CD4-positive, alpha-beta memory T cell (primary cell): ENCODE measurements at regions not wholly inside any gene's neighbourhood (a gene's known extent, or its start where the extent isn't known, plus 50 kb on each side); places are given as distances from the start of the nearest gene placed in this dataset.

Experiments
- CTCF ChIA-PET: fragments of 350-600 bp; sonication (Branson Sonifier 250); formaldehyde crosslinking; loops from one replicate; lab custom pipeline; 2021; ENCODE audit warnings: inconsistent platforms; ENCODE audit not compliant: partially characterized antibody; lab: Charles Lee
- POLR2A ChIA-PET: fragments of 350-600 bp; sonication (Branson Sonifier 250); formaldehyde crosslinking; loops from one replicate; lab custom pipeline; 2021; ENCODE audit not compliant: partially characterized antibody; lab: Charles Lee
- DNase-seq, 5 donors: peaks; one replicate each; pipeline versions ENCODE4 v3.0.0 to v3.0.0-alpha.2; 2020 to 2022; ENCODE audit warnings: mixed read lengths in 1 of 5
- H3K27ac ChIP-seq: one replicate; pipeline ENCODE4 v1.7.0; 2013; ENCODE audit warnings: low read depth, low read length
- H3K27me3 ChIP-seq: 2 replicates; pipeline ENCODE4 v1.7.0; 2013; ENCODE audit warnings: mild to moderate bottlenecking, low read length, moderate library complexity; ENCODE audit not compliant: insufficient read depth
- H3K36me3 ChIP-seq: 2 replicates; pipeline ENCODE4 v1.7.0; 2013; ENCODE audit warnings: mild to moderate bottlenecking, low read length, moderate library complexity; ENCODE audit not compliant: insufficient read depth
- H3K4me1 ChIP-seq: 2 replicates; pipeline ENCODE4 v1.7.0; 2013; ENCODE audit warnings: mild to moderate bottlenecking, low read length, moderate library complexity; ENCODE audit not compliant: insufficient read depth
- H3K4me3 ChIP-seq, 2 donors: one replicate each; pipeline ENCODE4 v1.7.0; 2013; ENCODE audit warnings: low read length in 2 of 2, mild to moderate bottlenecking in 1 of 2
- H3K9me3 ChIP-seq, 2 donors: one replicate each; pipeline ENCODE4 v1.7.0; 2013; ENCODE audit warnings: low read length in 2 of 2, control low read depth in 1 of 2; ENCODE audit not compliant: control insufficient read depth in 1 of 2
- H3K27ac Mint-ChIP-seq, 7 donors: one replicate each; pipeline ENCODE4 v1.8.0; 2020 to 2021; ENCODE audit warnings: mixed read lengths in 7 of 7, mild to moderate bottlenecking in 6 of 7, inconsistent platforms in 3 of 7, moderate library complexity in 3 of 7
- H3K27me3 Mint-ChIP-seq, 2 donors: one replicate each; pipeline ENCODE4 v1.8.0; 2020 to 2021; ENCODE audit warnings: mixed read lengths in 2 of 2
- H3K36me3 Mint-ChIP-seq, 2 donors: one replicate each; pipeline ENCODE4 v1.8.0; 2020 to 2021; ENCODE audit warnings: mixed read lengths in 2 of 2, inconsistent platforms in 1 of 2, mild to moderate bottlenecking in 1 of 2
- H3K4me1 Mint-ChIP-seq, 4 donors: one replicate each; pipeline ENCODE4 v1.8.0; 2020 to 2021; ENCODE audit warnings: mixed read lengths in 4 of 4, mild to moderate bottlenecking in 1 of 4
- H3K4me3 Mint-ChIP-seq, 8 donors: one replicate each; pipeline ENCODE4 v1.8.0; 2020 to 2021; ENCODE audit warnings: mixed read lengths in 8 of 8, mild to moderate bottlenecking in 7 of 8, moderate library complexity in 6 of 8, inconsistent platforms in 3 of 8
- H3K9me3 Mint-ChIP-seq, 8 donors: one replicate each; pipeline ENCODE4 v1.8.0; 2020 to 2021; ENCODE audit warnings: mixed read lengths in 8 of 8, mild to moderate bottlenecking in 5 of 8, inconsistent platforms in 3 of 8, moderate library complexity in 1 of 8
- intact Hi-C: fragments of 100-400 bp; cut with micrococcal nuclease; formaldehyde crosslinking; loops from one replicate; pipeline ENCODE4 v1.15.1; 2023

DNA sequence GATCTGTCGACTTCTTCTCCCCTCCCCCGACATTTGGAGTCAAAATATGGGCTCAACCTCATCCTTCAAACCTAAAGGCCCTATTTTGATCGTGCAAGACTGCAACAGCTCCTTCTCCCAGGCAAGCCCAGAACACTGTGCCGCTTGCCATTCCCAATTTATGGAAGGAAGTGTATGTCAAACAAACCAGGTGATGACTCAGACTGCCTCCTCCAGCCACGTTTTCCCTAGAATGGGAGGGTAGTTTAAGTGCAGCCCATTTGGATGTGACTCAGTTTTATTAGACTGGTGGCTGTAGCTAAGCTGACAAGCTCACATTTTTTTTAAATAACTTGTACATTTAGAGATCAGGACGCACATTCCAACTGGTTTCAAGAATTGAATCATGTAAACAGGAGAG lies 570.4 kb upstream of the DIPK2B start:
- H3K27ac ChIP-seq, result peak overlapping the region; percentile 74
- CTCF ChIA-PET, result interaction anchor here (1.1 to 1.7 kb wide), 3 partner anchors 19 to 31 kb away, joined by 3 to 5 read pairs (median 3); no protein-coding TSS in a partner anchor
- peak overlapping the region; percentile 52 to 91 (median 85) for H3K4me3 Mint-ChIP-seq
- peaks cover 27 to 71% (median 42%) of the 10 kb centered on the region in 4 donors for H3K4me1 Mint-ChIP-seq
- no peaks in the 10 kb centered on the region for H3K9me3 ChIP-seq
- intact Hi-C loops, result loop anchor here (1.0 to 2.0 kb wide), 2 partner anchors 30 to 36 kb away; no protein-coding TSS in a partner anchor
- POLR2A ChIA-PET, result interaction anchor here (0.7 to 10.5 kb wide), 7 partner anchors 15 to 77 kb away, joined by 3 to 189 read pairs (median 12); no protein-coding TSS in a partner anchor
- H3K4me3 ChIP-seq, result peak overlapping the region; percentile 12 to 23
- DNase-seq, result no peak
- H3K4me1 ChIP-seq, result peaks cover 59% of the 10 kb centered on the region
- H3K27me3 ChIP-seq, result no peaks in the 10 kb centered on the region
- peaks cover 0 to 14% of the 10 kb centered on the region in 2 donors for H3K36me3 Mint-ChIP-seq
- no peaks in the 10 kb centered on the region for H3K27me3 Mint-ChIP-seq
- H3K9me3 Mint-ChIP-seq, result no peaks in the 10 kb centered on the region
- H3K27ac Mint-ChIP-seq, result peak overlapping the region; percentile 89 to 97 (median 94)
- no peaks in the 10 kb centered on the region for H3K36me3 ChIP-seq

DNA sequence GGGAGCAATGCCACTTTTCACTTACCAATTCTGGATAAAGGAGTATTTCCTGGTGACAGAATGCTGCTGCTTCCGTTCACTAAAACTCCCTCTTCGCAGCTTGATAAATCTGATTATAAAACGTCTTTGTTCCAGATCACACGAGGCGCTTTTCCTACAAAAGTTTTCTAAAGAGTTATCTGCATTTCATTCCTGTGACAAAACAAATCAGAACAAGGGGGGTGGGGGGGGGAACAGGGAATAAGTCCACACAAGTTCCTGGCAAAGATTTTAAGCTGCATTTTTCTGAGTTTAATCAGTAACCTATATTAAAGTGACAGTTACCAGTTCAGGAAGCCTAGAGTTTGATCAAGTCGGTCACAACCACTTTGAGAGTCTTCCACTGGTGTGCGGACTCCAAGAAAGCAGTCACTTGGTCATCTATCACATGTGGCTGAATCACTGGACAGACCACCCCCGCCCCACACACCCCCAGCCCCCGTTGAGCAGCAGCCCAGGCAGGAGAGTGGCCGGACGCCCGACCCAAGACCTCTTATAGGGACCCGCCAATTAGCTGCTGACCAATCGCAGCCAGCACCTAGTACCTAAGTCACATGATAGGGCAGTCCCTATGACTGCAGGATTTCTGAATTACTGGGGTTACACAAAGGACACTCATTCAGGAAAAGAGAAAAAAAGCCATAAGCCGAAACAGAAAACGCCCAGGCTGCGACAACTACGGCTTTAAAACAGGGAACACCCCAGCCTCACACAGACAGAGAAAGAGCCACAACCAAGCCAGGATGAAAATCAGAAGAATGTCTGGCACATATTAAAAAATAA lies 569.3 kb upstream of the DIPK2B start:
- intact Hi-C loops, result loop anchor here (1.0 to 2.0 kb wide), 2 partner anchors 11 to 37 kb away; no protein-coding TSS in a partner anchor
- POLR2A ChIA-PET, result interaction anchor here (0.7 to 10.5 kb wide), 8 partner anchors 8 to 78 kb away, joined by 3 to 189 read pairs (median 8); no protein-coding TSS in a partner anchor
- no peaks in the 10 kb centered on the region for H3K9me3 Mint-ChIP-seq
- H3K36me3 Mint-ChIP-seq, result peaks cover 0 to 14% of the 10 kb centered on the region in 2 donors
- Histone ChIP-seq H3K4me3 (peak overlapping the region; percentile 55 to 68), H3K27ac (peak overlapping the region; percentile 74), H3K36me3 (no peaks in the 10 kb centered on the region), H3K27me3 (no peaks in the 10 kb centered on the region), H3K4me1 (peaks cover 63% of the 10 kb centered on the region), H3K9me3 (no peaks in the 10 kb centered on the region)
- H3K27ac Mint-ChIP-seq, result peak overlapping the region; percentile 89 to 95 (median 94)
- CTCF ChIA-PET, result interaction anchor here (1.3 to 2.3 kb wide), 5 partner anchors 10 to 37 kb away, joined by 3 to 10 read pairs (median 6); no protein-coding TSS in a partner anchor
- H3K4me1 Mint-ChIP-seq, result peaks cover 29 to 80% (median 49%) of the 10 kb centered on the region in 4 donors
- no peaks in the 10 kb centered on the region for H3K27me3 Mint-ChIP-seq
- DNase-seq, result peak in 3 of 5 donors; percentile 20 to 46 (median 32)
- H3K4me3 Mint-ChIP-seq, result peak overlapping the region; percentile 85 to 95 (median 90)

DNA sequence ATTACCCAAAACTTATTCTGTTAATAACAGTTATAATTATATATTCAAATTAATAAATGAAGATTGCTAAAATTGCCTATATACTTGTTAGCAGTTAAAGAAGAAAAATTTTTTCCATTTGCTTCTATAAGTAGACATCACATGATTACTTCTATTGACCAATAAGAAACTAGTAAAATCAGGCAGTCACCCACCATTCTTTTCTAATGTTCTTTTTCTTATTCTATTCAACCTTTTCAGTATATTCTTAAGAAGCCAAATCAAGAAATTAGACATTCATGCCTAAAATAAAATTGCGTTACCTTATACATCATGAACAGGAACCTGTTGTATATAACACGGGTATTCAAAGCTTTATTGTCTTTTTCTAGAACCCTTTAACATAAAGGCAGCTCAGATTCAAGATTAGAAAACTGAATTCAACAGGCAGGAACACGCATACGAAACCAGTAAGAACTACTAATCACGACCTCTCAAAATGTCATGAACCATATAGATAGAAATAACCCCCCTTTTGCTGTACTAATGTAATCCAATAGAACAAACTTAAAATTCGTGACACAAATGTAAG lies 568.1 kb upstream of the DIPK2B start:
- Histone ChIP-seq H3K36me3 (no peaks in the 10 kb centered on the region), H3K4me3 (peak overlapping the region; percentile 55 to 68), H3K27me3 (no peaks in the 10 kb centered on the region), H3K4me1 (peaks cover 58% of the 10 kb centered on the region), H3K27ac (peak overlapping the region; percentile 74), H3K9me3 (no peaks in the 10 kb centered on the region)
- H3K27me3 Mint-ChIP-seq, result no peaks in the 10 kb centered on the region
- intact Hi-C loops, result loop anchor here (1.0 kb wide), 1 partner anchor 9 kb away; no protein-coding TSS in a partner anchor
- H3K36me3 Mint-ChIP-seq, result peaks cover 0 to 14% of the 10 kb centered on the region in 2 donors
- H3K4me1 Mint-ChIP-seq, result peaks cover 27 to 79% (median 46%) of the 10 kb centered on the region in 4 donors
- ChIA-PET CTCF (interaction anchor here (1.2 to 2.3 kb wide), 4 partner anchors 8 to 38 kb away, joined by 3 to 10 read pairs (median 7); no protein-coding TSS in a partner anchor), POLR2A (interaction anchor here (0.5 to 10.5 kb wide), 5 partner anchors 12 to 1281 kb away, joined by 4 to 189 read pairs (median 46); no protein-coding TSS in a partner anchor)
- DNase-seq, result no peak
- no peaks in the 10 kb centered on the region for H3K9me3 Mint-ChIP-seq
- H3K4me3 Mint-ChIP-seq, result peak overlapping the region; percentile 85 to 95 (median 90)
- H3K27ac Mint-ChIP-seq, result peak overlapping the region; percentile 89 to 95 (median 94)

DNA sequence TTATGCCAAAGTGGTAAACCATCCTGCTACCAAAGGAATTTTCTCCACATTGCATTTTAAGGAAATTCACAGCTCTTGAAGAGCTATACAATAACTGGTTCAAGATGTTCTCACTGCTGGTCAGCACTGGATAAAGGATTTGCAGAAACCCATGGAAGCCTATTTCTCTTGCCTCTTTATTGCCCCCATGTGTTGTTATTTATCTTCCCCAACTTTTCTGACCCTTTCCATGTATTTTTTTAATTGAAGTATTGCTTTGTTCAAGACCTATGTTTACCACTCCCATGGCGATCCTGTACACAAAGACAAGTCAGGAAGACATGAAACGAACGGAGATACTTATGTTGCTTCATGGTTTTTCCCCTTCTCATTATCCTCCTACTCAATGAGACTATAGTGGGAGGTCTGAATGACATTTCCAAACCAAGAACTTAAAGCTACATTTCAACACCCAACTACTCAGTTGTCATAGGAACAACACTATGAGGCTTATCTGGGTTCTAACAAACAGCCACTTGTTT lies 566.4 kb upstream of the DIPK2B start:
- Mint-ChIP-seq H3K9me3 (no peaks in the 10 kb centered on the region), H3K4me1 (peaks cover 30 to 79% (median 48%) of the 10 kb centered on the region in 4 donors), H3K36me3 (peaks cover 0 to 16% of the 10 kb centered on the region in 2 donors), H3K27ac (peak overlapping the region; percentile 82 to 97 (median 93)), H3K4me3 (peak overlapping the region; percentile 73 to 95 (median 82)), H3K27me3 (no peaks in the 10 kb centered on the region)
- CTCF ChIA-PET, result interaction anchor here (0.8 to 3.3 kb wide), 3 partner anchors 15 to 40 kb away, joined by 3 to 18 read pairs (median 8); no protein-coding TSS in a partner anchor
- H3K4me1 ChIP-seq, result peaks cover 58% of the 10 kb centered on the region
- peak overlapping the region; percentile 68 for H3K27ac ChIP-seq
- POLR2A ChIA-PET, result interaction anchor here (1.1 to 10.5 kb wide), 4 partner anchors 10 to 40 kb away, joined by 4 to 189 read pairs (median 66); no protein-coding TSS in a partner anchor
- no peaks in the 10 kb centered on the region for H3K36me3 ChIP-seq
- no peaks in the 10 kb centered on the region for H3K27me3 ChIP-seq
- DNase-seq, result peak in 1 of 5 donors; percentile 24
- H3K9me3 ChIP-seq, result no peaks in the 10 kb centered on the region
- intact Hi-C loops, result loop anchor here (2.0 kb wide), 1 partner anchor 14 kb away; no protein-coding TSS in a partner anchor
- peak overlapping the region; percentile 17 to 27 for H3K4me3 ChIP-seq

DNA sequence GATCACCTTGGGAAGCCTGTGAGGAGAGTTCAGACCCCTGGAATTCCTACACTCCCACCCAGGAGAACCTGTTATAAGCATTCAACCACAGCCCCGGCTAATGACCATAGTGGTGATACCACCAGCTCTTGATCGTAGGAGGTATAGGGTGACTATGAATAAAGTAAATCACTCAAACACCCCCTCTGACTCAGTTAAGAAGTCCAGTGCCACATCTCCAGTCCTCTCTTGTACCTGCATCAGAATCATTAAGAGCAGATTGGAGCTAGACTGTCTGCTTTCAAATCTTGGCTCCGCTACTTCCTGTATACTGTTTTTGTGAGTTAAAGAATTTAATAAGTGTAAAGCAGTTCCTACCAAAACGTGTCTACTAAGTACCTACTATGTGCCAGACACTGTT lies 565.1 kb upstream of the DIPK2B start:
- H3K9me3 ChIP-seq, result no peaks in the 10 kb centered on the region
- Mint-ChIP-seq H3K4me3 (peak overlapping the region; percentile 26 to 84 (median 68)), H3K36me3 (peaks cover 0 to 16% of the 10 kb centered on the region in 2 donors), H3K27me3 (no peaks in the 10 kb centered on the region), H3K9me3 (no peaks in the 10 kb centered on the region), H3K27ac (peak overlapping the region; percentile 83 to 93 (median 86)), H3K4me1 (peaks cover 32 to 77% (median 45%) of the 10 kb centered on the region in 4 donors)
- peak overlapping the region in 1 of 2 donors; percentile 41 for H3K4me3 ChIP-seq
- no peaks in the 10 kb centered on the region for H3K27me3 ChIP-seq
- peak overlapping the region; percentile 55 for H3K27ac ChIP-seq
- CTCF ChIA-PET, result interaction anchor here (1.1 to 3.3 kb wide), 4 partner anchors 10 to 35 kb away, joined by 3 to 18 read pairs (median 6); no protein-coding TSS in a partner anchor
- DNase-seq, result peak in 1 of 5 donors; percentile 44
- peaks cover 56% of the 10 kb centered on the region for H3K4me1 ChIP-seq
- H3K36me3 ChIP-seq, result no peaks in the 10 kb centered on the region
- POLR2A ChIA-PET, result interaction anchor here (1.1 to 10.5 kb wide), 6 partner anchors 9 to 85 kb away, joined by 3 to 189 read pairs (median 9); no protein-coding TSS in a partner anchor
- intact Hi-C loops, result loop anchor here (2.0 kb wide), 1 partner anchor 13 kb away; no protein-coding TSS in a partner anchor

DNA sequence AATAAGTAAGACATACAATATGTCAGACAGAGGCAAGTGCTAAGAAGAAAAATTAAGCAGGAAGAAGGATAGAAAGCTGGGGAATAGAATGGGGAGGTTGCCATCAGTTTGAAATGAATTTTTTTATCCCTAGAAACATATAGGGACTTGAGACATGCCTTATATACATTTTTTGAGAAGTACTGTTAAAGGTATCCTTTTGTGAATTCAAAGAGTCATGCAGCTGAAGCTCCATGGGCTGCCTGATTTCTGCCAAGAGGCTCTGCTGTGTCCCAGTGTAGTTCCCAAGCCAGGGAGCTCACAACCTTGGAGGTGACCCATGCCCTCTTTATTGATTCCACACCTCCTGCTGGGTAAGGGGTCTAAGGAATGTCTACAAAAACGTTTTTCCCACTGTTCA lies 564.6 kb upstream of the DIPK2B start:
- peak overlapping the region; percentile 39 to 84 (median 68) for H3K4me3 Mint-ChIP-seq
- no peaks in the 10 kb centered on the region for H3K9me3 Mint-ChIP-seq
- H3K27ac ChIP-seq, result peak overlapping the region; percentile 55
- peaks cover 56% of the 10 kb centered on the region for H3K4me1 ChIP-seq
- CTCF ChIA-PET, result interaction anchor here (1.1 to 3.3 kb wide), 4 partner anchors 9 to 36 kb away, joined by 3 to 18 read pairs (median 6); no protein-coding TSS in a partner anchor
- H3K27me3 ChIP-seq, result no peaks in the 10 kb centered on the region
- intact Hi-C loops, result no loop called here
- peak overlapping the region in 1 of 2 donors; percentile 41 for H3K4me3 ChIP-seq
- H3K36me3 Mint-ChIP-seq, result peaks cover 0 to 16% of the 10 kb centered on the region in 2 donors
- H3K27me3 Mint-ChIP-seq, result no peaks in the 10 kb centered on the region
- no peaks in the 10 kb centered on the region for H3K9me3 ChIP-seq
- H3K27ac Mint-ChIP-seq, result peak overlapping the region; percentile 83 to 93 (median 86)
- DNase-seq, result no peak
- peaks cover 36 to 79% (median 47%) of the 10 kb centered on the region in 4 donors for H3K4me1 Mint-ChIP-seq
- no peaks in the 10 kb centered on the region for H3K36me3 ChIP-seq
- POLR2A ChIA-PET, result interaction anchor here (1.1 to 9.1 kb wide), 6 partner anchors 9 to 85 kb away, joined by 3 to 189 read pairs (median 8); no protein-coding TSS in a partner anchor
